ENCODE measurements at regions not wholly inside any gene's neighbourhood (a gene's known extent, or its start where the extent isn't known, plus 50 kb on each side); places are given as distances from the start of the nearest gene placed in this dataset.

GRCh38 chr1:34419663-34420136 lies 243.0 kb downstream of the C1orf94 start:
- Histone ChIP-seq H3K27ac (ENCODE audit: extremely low read depth, low read depth, low read length) (no peak overlapping the region), H3K9me3 (ENCODE audit: control insufficient read depth, insufficient read depth, low read depth, low read length) (no peaks in the 10 kb centered on the region), H3K36me3 (ENCODE audit: control insufficient read depth in 2 of 2, insufficient read depth in 1 of 2, low read length in 2 of 2) (no peaks in the 10 kb centered on the region), H3K4me1 (ENCODE audit: control insufficient read depth, insufficient read depth, low read length) (no peaks in the 10 kb centered on the region), H3K4me3 (ENCODE audit: low read depth, low read length) (no peak overlapping the region)
- ChIA-PET POLR2A (no interaction called here), CTCF (interaction anchor here (0.6 to 1.3 kb wide), 4 partner anchors 9 to 513 kb away, joined by 3 to 5 read pairs (median 3); no protein-coding TSS in a partner anchor)
- TF ChIP-seq ZBTB8A (tag by site-specific recombination; IDR thresholded peaks at IDR 0.05) (no peak), ZNF549 (tag by site-specific recombination; IDR thresholded peaks at IDR 0.05) (no peak), ZNF280D (tag by site-specific recombination; IDR thresholded peaks at IDR 0.05) (no peak), YY1 (tag by site-specific recombination; IDR thresholded peaks at IDR 0.05) (no peak), ZNF341 (tag by site-specific recombination; IDR thresholded peaks at IDR 0.05; ENCODE audit: low read depth) (no peak), ZSCAN30 (tag by site-specific recombination; IDR thresholded peaks at IDR 0.05) (no peak), OVOL3 (tag by site-specific recombination; IDR thresholded peaks at IDR 0.05) (no peak), ZNF704 (tag by site-specific recombination; IDR thresholded peaks at IDR 0.05) (no peak), ZNF664 (tag by site-specific recombination; IDR thresholded peaks at IDR 0.05) (no peak), MZF1 (tag by site-specific recombination; IDR thresholded peaks at IDR 0.05; ENCODE audit: borderline replicate concordance) (no peak), ZIC2 (tag by site-specific recombination; IDR thresholded peaks at IDR 0.05) (no peak), HOXA7 (CRISPR knock-in tag; IDR thresholded peaks at IDR 0.05; ENCODE audit: borderline replicate concordance) (no peak), ZNF843 (tag by site-specific recombination; IDR thresholded peaks at IDR 0.05) (no peak)

- H3K4me1 ChIP-seq (ENCODE audit: control insufficient read depth, insufficient read depth, low read length): no peaks in the 10 kb centered on the region
- H3K27ac ChIP-seq (ENCODE audit: extremely low read depth, low read depth, low read length): no peak overlapping the region
- no peak overlapping the region for H3K4me3 ChIP-seq (ENCODE audit: low read depth, low read length)
- ChIA-PET CTCF (interaction anchor here (0.7 kb wide), 1 partner anchor 153 kb away, joined by 3 read pairs; no protein-coding TSS in a partner anchor), POLR2A (no interaction called here)
- no peaks in the 10 kb centered on the region for H3K9me3 ChIP-seq (ENCODE audit: control insufficient read depth, insufficient read depth, low read depth, low read length)
- H3K36me3 ChIP-seq (ENCODE audit: control insufficient read depth in 2 of 2, insufficient read depth in 1 of 2, low read length in 2 of 2): no peaks in the 10 kb centered on the region
- TF ChIP-seq ZBTB26 (tag by site-specific recombination; optimal IDR thresholded peaks at IDR 0.05): no peak
- no peak for TF ChIP-seq SALL2 (tag by site-specific recombination; IDR thresholded peaks at IDR 0.05; ENCODE audit: borderline replicate concordance)
- no peak for TF ChIP-seq ZNF2 (tag by site-specific recombination; IDR thresholded peaks at IDR 0.05)
- TF ChIP-seq ZNF664 (tag by site-specific recombination; IDR thresholded peaks at IDR 0.05): no peak
- TF ChIP-seq ZNF707 (tag by site-specific recombination; IDR thresholded peaks at IDR 0.05): no peak
- TF ChIP-seq ZNF394 (tag by site-specific recombination; IDR thresholded peaks at IDR 0.05; ENCODE audit: borderline replicate concordance): no peak
- no peak for TF ChIP-seq ZNF776 (tag by site-specific recombination; IDR thresholded peaks at IDR 0.05; ENCODE audit: borderline replicate concordance)
- no peak for TF ChIP-seq INSM2 (tag by site-specific recombination; IDR thresholded peaks at IDR 0.05)
- TF ChIP-seq ZNF37A (tag by site-specific recombination; IDR thresholded peaks at IDR 0.05): no peak
- TF ChIP-seq ZNF48 (tag by site-specific recombination; IDR thresholded peaks at IDR 0.05): no peak
- TF ChIP-seq ZNF692 (tag by site-specific recombination; IDR thresholded peaks at IDR 0.05): no peak
- TF ChIP-seq ZNF266 (tag by site-specific recombination; IDR thresholded peaks at IDR 0.05; ENCODE audit: low read depth): no peak
- TF ChIP-seq ZNF560 (tag by site-specific recombination; IDR thresholded peaks at IDR 0.05; ENCODE audit: borderline replicate concordance): no peak
- TF ChIP-seq GLIS1 (tag by site-specific recombination; IDR thresholded peaks at IDR 0.05): no peak
- TF ChIP-seq ZNF324 (tag by site-specific recombination; IDR thresholded peaks at IDR 0.05): no peak
- no peak for TF ChIP-seq ZNF677 (tag by site-specific recombination; IDR thresholded peaks at IDR 0.05)
- no peak for TF ChIP-seq PRDM1 (tag by site-specific recombination; IDR thresholded peaks at IDR 0.05)
These were observed 248.3 kb downstream of the C1orf94 start for GRCh38 chr1:34425046-34425445.
